ENCODE measurements at regions not wholly inside any gene's neighbourhood (a gene's known extent, or its start where the extent isn't known, plus 50 kb on each side); places are given as distances from the start of the nearest gene placed in this dataset.

GRCh38 chr3:150300852-150301517 is 107.1 kb upstream of the TSC22D2 start:
- H3K27me3 ChIP-seq (ENCODE audit: insufficient read depth, low read length), result no peaks in the 10 kb centered on the region
- H3K9me3 ChIP-seq (ENCODE audit: control insufficient read depth, low read depth, low read length), result no peaks in the 10 kb centered on the region
- H3K4me2 ChIP-seq (ENCODE audit: insufficient read depth, insufficient read length, low read length), result no peak overlapping the region
- peaks cover 13% of the 10 kb centered on the region; the same call in 1 of the 2 replicates for H3K4me1 ChIP-seq (ENCODE audit: insufficient read depth, low read length)
- no peaks in the 10 kb centered on the region for H3K79me1 ChIP-seq (ENCODE audit: insufficient read depth, low read depth, low read length, poor library complexity, severe bottlenecking)
- no peak overlapping the region for H2BK15ac ChIP-seq (ENCODE audit: low read depth, low read length)
- Mint-ChIP-seq H3K27ac (no peak overlapping the region), H3K36me3 (ENCODE audit: insufficient read depth in 1 of 3, low read depth in 3 of 3) (no peaks in the 10 kb centered on the region), H3K4me3 (no peak overlapping the region), H3K4me1 (peaks cover 18 to 22% of the 10 kb centered on the region in 2 experiments), H3K27me3 (ENCODE audit: low read depth) (no peaks in the 10 kb centered on the region), H3K9me3 (no peaks in the 10 kb centered on the region)
- no peak overlapping the region for H4K91ac ChIP-seq (ENCODE audit: insufficient read length, low read depth, low read length)
- H4K20me1 ChIP-seq (ENCODE audit: control insufficient read depth, insufficient read depth, insufficient read length), result no peaks in the 10 kb centered on the region
- H2BK20ac ChIP-seq (ENCODE audit: low read depth, low read length, poor library complexity, severe bottlenecking), result no peak overlapping the region
- H3T11ph ChIP-seq (ENCODE audit: low read length), result no peak overlapping the region
- no peak overlapping the region for H3K23ac ChIP-seq (ENCODE audit: insufficient read length, low read depth, low read length)
- no peak overlapping the region for H3K18ac ChIP-seq (ENCODE audit: insufficient read length, low read depth, low read length)
- no peak overlapping the region for H2BK12ac ChIP-seq (ENCODE audit: insufficient read length, low read depth, low read length)
- TF ChIP-seq CTCF (conservative IDR thresholded peaks at IDR 0.05), result no peak
- H2BK120ac ChIP-seq (ENCODE audit: low read depth, low read length, poor library complexity, severe bottlenecking), result no peak overlapping the region
- H3K14ac ChIP-seq (ENCODE audit: insufficient read depth, low read length), result no peak overlapping the region
- H2AFZ ChIP-seq (ENCODE audit: low read length), result no peak overlapping the region
- no CpG with 5 or more reads among the region's 8 CpGs for WGBS (ENCODE audit: extremely low coverage, insufficient read length, low lambda C conversion rate)
- no peak overlapping the region for H3K27ac ChIP-seq (ENCODE audit: insufficient read length, low read depth, low read length)
- no peak overlapping the region for H4K5ac ChIP-seq (ENCODE audit: insufficient read length, low read depth, low read length)
- no peaks in the 10 kb centered on the region for H3K79me2 ChIP-seq (ENCODE audit: insufficient read depth, low read length)
- H2BK5ac ChIP-seq (ENCODE audit: insufficient read length, low read length), result no peak overlapping the region
- no peak overlapping the region for H3K56ac ChIP-seq (ENCODE audit: insufficient read length, low read depth, low read length)
- no peak overlapping the region for H3K4ac ChIP-seq (ENCODE audit: low read depth, low read length)
- H4K8ac ChIP-seq (replicated peaks; ENCODE audit: insufficient read length, low read depth, low read length), result no peak overlapping the region
- DNase-seq, result no peak
- no peaks in the 10 kb centered on the region for H3K23me2 ChIP-seq (ENCODE audit: insufficient read length, low read depth, low read length, poor library complexity, severe bottlenecking)
- no peak overlapping the region for H3K9ac ChIP-seq (ENCODE audit: extremely low read depth, insufficient read length, low read length)
- no peak overlapping the region for H2AK5ac ChIP-seq (ENCODE audit: insufficient read length, low read length)
